ENCODE measurements at regions not wholly inside any gene's neighbourhood (a gene's known extent, or its start where the extent isn't known, plus 50 kb on each side); places are given as distances from the start of the nearest gene placed in this dataset.

GRCh38 chr1:79693441-79694114 is 687.0 kb upstream of the ADGRL4 start:
- Histone ChIP-seq H3K4me3 (ENCODE audit: low read depth in 1 of 5, low read length in 5 of 5) (no peak overlapping the region), H3K4me1 (ENCODE audit: control insufficient read depth in 5 of 5, insufficient read depth in 5 of 5, low read length in 5 of 5) (no peaks in the 10 kb centered on the region), H3K9me3 (ENCODE audit: control insufficient read depth in 5 of 5, low read length in 5 of 5) (no peaks in the 10 kb centered on the region), H3K36me3 (ENCODE audit: control insufficient read depth in 5 of 5, insufficient read depth in 5 of 5, low read length in 5 of 5) (no peaks in the 10 kb centered on the region), H3K27ac (ENCODE audit: low read depth, low read length) (no peak overlapping the region), H3K27me3 (ENCODE audit: control insufficient read depth in 5 of 5, insufficient read depth in 4 of 5, low read length in 5 of 5) (no peaks in the 10 kb centered on the region), H3K9ac (ENCODE audit: low read length in 5 of 5) (no peak overlapping the region)

GRCh38 chr1:79692519-79692918 is 686.0 kb upstream of the ADGRL4 start:
- no peaks in the 10 kb centered on the region for H3K27me3 ChIP-seq (ENCODE audit: control insufficient read depth in 5 of 5, insufficient read depth in 4 of 5, low read length in 5 of 5)
- H3K4me1 ChIP-seq (ENCODE audit: control insufficient read depth in 5 of 5, insufficient read depth in 5 of 5, low read length in 5 of 5), result no peaks in the 10 kb centered on the region
- H3K9ac ChIP-seq (ENCODE audit: low read length in 5 of 5), result no peak overlapping the region
- H3K4me3 ChIP-seq (ENCODE audit: low read depth in 1 of 5, low read length in 5 of 5), result no peak overlapping the region
- no peaks in the 10 kb centered on the region for H3K9me3 ChIP-seq (ENCODE audit: control insufficient read depth in 5 of 5, low read length in 5 of 5)
- no peak overlapping the region for H3K27ac ChIP-seq (ENCODE audit: low read depth, low read length)
- no peaks in the 10 kb centered on the region for H3K36me3 ChIP-seq (ENCODE audit: control insufficient read depth in 5 of 5, insufficient read depth in 5 of 5, low read length in 5 of 5)

DNA sequence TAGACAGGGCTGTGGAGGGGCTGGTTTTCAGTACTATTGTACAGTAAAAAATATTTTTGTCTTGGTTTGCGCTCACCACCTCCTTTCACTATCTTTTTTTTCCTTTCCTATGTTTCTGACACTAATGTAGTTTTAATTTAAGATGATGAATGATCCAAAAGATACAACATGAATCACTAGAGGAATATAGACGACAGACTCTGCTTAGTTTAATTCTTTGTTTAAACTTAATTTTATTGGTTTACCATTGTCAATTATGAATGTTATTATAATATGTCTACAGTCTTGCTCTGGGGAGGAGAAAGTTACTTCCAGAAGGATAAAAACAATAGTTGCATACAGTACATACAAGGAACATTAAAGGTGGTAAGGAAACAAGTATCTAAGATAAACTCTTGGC is 682.4 kb upstream of the ADGRL4 start:
- Histone ChIP-seq H3K4me3 (ENCODE audit: low read depth in 1 of 5, low read length in 5 of 5) (no peak overlapping the region), H3K36me3 (ENCODE audit: control insufficient read depth in 5 of 5, insufficient read depth in 5 of 5, low read length in 5 of 5) (no peaks in the 10 kb centered on the region), H3K9ac (ENCODE audit: low read length in 5 of 5) (no peak overlapping the region), H3K4me1 (ENCODE audit: control insufficient read depth in 5 of 5, insufficient read depth in 5 of 5, low read length in 5 of 5) (no peaks in the 10 kb centered on the region), H3K27me3 (ENCODE audit: control insufficient read depth in 5 of 5, insufficient read depth in 4 of 5, low read length in 5 of 5) (no peaks in the 10 kb centered on the region), H3K9me3 (ENCODE audit: control insufficient read depth in 5 of 5, low read length in 5 of 5) (no peaks in the 10 kb centered on the region), H3K27ac (ENCODE audit: low read depth, low read length) (no peak overlapping the region)

- Histone ChIP-seq H3K4me3 (ENCODE audit: low read depth in 1 of 5, low read length in 5 of 5) (no peak overlapping the region), H3K27ac (ENCODE audit: low read depth, low read length) (no peak overlapping the region), H3K36me3 (ENCODE audit: control insufficient read depth in 5 of 5, insufficient read depth in 5 of 5, low read length in 5 of 5) (no peaks in the 10 kb centered on the region), H3K9me3 (ENCODE audit: control insufficient read depth in 5 of 5, low read length in 5 of 5) (peaks cover 0 to 14% (median 6%) of the 10 kb centered on the region in 5 donors), H3K4me1 (ENCODE audit: control insufficient read depth in 5 of 5, insufficient read depth in 5 of 5, low read length in 5 of 5) (no peaks in the 10 kb centered on the region), H3K27me3 (ENCODE audit: control insufficient read depth in 5 of 5, insufficient read depth in 4 of 5, low read length in 5 of 5) (no peaks in the 10 kb centered on the region), H3K9ac (ENCODE audit: low read length in 5 of 5) (no peak overlapping the region)
Measured at GRCh38 chr1:79683420-79683819, 676.9 kb upstream of the ADGRL4 start.

DNA sequence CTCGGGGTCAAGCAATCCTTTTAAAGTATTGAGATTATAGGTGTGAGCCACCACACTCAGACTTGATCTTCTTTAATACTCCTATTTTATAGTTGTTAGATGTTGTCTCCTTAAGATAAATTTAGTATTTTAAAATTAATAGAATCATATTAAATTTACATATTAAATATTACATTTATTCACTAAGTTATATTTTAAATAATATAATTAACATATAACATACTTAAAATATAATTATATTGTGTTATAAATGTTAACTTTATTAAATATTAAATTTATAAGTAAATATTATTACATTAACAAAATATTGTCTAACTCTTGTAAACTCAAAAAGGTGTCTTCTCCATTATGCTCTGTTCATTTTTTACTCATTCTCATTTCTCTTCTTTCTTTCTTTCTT is 675.9 kb upstream of the ADGRL4 start:
- H3K4me3 ChIP-seq (ENCODE audit: low read depth in 1 of 5, low read length in 5 of 5), result no peak overlapping the region
- no peaks in the 10 kb centered on the region for H3K4me1 ChIP-seq (ENCODE audit: control insufficient read depth in 5 of 5, insufficient read depth in 5 of 5, low read length in 5 of 5)
- H3K27me3 ChIP-seq (ENCODE audit: control insufficient read depth in 5 of 5, insufficient read depth in 4 of 5, low read length in 5 of 5), result no peaks in the 10 kb centered on the region
- no peak overlapping the region for H3K27ac ChIP-seq (ENCODE audit: low read depth, low read length)
- no peaks in the 10 kb centered on the region for H3K36me3 ChIP-seq (ENCODE audit: control insufficient read depth in 5 of 5, insufficient read depth in 5 of 5, low read length in 5 of 5)
- no peak overlapping the region for H3K9ac ChIP-seq (ENCODE audit: low read length in 5 of 5)
- H3K9me3 ChIP-seq (ENCODE audit: control insufficient read depth in 5 of 5, low read length in 5 of 5), result peaks cover 0 to 14% (median 6%) of the 10 kb centered on the region in 5 donors

DNA sequence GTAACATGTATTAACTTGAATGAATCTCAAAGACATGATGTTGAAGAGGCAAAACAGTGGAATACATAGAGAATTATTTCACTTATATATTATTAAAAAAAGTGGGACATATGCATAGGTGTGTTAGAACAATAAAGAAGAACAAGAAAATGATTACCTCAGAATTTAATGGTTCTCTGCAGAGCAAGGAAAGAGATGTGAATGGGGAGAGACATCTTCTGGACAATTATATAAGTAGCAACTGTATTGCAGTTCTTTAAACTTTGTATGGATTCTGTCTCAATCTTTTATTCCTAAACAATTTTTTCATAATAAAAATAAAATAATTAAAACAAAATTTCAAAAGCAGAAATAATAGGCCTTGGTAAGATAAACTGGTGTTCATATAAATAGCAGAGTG is 674.9 kb upstream of the ADGRL4 start:
- Histone ChIP-seq H3K9me3 (ENCODE audit: control insufficient read depth in 5 of 5, low read length in 5 of 5) (peaks cover 0 to 14% (median 6%) of the 10 kb centered on the region in 5 donors), H3K9ac (ENCODE audit: low read length in 5 of 5) (no peak overlapping the region)

GRCh38 chr1:79679916-79680315 is 673.4 kb upstream of the ADGRL4 start:
- peaks cover 0 to 14% (median 6%) of the 10 kb centered on the region in 5 donors for H3K9me3 ChIP-seq (ENCODE audit: control insufficient read depth in 5 of 5, low read length in 5 of 5)
- no peak overlapping the region for H3K4me3 ChIP-seq (ENCODE audit: low read depth in 1 of 5, low read length in 5 of 5)
- no peak overlapping the region for H3K9ac ChIP-seq (ENCODE audit: low read length in 5 of 5)
- no peak overlapping the region for H3K27ac ChIP-seq (ENCODE audit: low read depth, low read length)
- no peaks in the 10 kb centered on the region for H3K36me3 ChIP-seq (ENCODE audit: control insufficient read depth in 5 of 5, insufficient read depth in 5 of 5, low read length in 5 of 5)
- no peaks in the 10 kb centered on the region for H3K4me1 ChIP-seq (ENCODE audit: control insufficient read depth in 5 of 5, insufficient read depth in 5 of 5, low read length in 5 of 5)
- H3K27me3 ChIP-seq (ENCODE audit: control insufficient read depth in 5 of 5, insufficient read depth in 4 of 5, low read length in 5 of 5), result no peaks in the 10 kb centered on the region

More for the DNA sequence above, 674.9 kb upstream of the ADGRL4 start:
- Histone ChIP-seq H3K4me3 (ENCODE audit: low read depth in 1 of 5, low read length in 5 of 5) (no peak overlapping the region), H3K27me3 (ENCODE audit: control insufficient read depth in 5 of 5, insufficient read depth in 4 of 5, low read length in 5 of 5) (no peaks in the 10 kb centered on the region), H3K4me1 (ENCODE audit: control insufficient read depth in 5 of 5, insufficient read depth in 5 of 5, low read length in 5 of 5) (no peaks in the 10 kb centered on the region), H3K36me3 (ENCODE audit: control insufficient read depth in 5 of 5, insufficient read depth in 5 of 5, low read length in 5 of 5) (no peaks in the 10 kb centered on the region), H3K27ac (ENCODE audit: low read depth, low read length) (no peak overlapping the region)

- H3K27ac ChIP-seq (ENCODE audit: low read depth, low read length), result no peak overlapping the region
- H3K4me3 ChIP-seq (ENCODE audit: low read depth in 1 of 5, low read length in 5 of 5), result no peak overlapping the region
- H3K27me3 ChIP-seq (ENCODE audit: control insufficient read depth in 5 of 5, insufficient read depth in 4 of 5, low read length in 5 of 5), result no peaks in the 10 kb centered on the region
- no peak overlapping the region for H3K9ac ChIP-seq (ENCODE audit: low read length in 5 of 5)
- H3K4me1 ChIP-seq (ENCODE audit: control insufficient read depth in 5 of 5, insufficient read depth in 5 of 5, low read length in 5 of 5), result no peaks in the 10 kb centered on the region
- H3K9me3 ChIP-seq (ENCODE audit: control insufficient read depth in 5 of 5, low read length in 5 of 5), result peaks cover 0 to 4% (median 0%) of the 10 kb centered on the region in 5 donors
- no peaks in the 10 kb centered on the region for H3K36me3 ChIP-seq (ENCODE audit: control insufficient read depth in 5 of 5, insufficient read depth in 5 of 5, low read length in 5 of 5)
Measured at GRCh38 chr1:79667848-79668696, 661.5 kb upstream of the ADGRL4 start.

DNA sequence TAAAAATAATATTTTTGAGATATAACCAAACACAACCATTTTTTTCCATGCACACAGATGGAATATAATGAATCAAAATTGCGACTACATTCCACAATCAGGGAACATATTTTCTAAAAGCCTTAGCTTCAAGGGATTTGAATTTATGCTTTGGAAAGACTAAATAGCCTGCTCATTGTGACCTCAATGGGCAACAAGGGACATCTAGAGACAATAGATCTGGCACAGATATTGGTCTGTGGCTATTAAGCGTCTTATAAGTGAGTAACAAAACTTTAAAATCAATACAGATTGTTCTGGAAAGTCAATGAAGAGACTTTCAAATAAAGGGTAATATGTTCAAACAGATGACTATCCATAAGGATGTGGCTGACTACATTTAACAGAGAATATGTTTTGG is 660.6 kb upstream of the ADGRL4 start:
- H3K4me1 ChIP-seq (ENCODE audit: control insufficient read depth in 5 of 5, insufficient read depth in 5 of 5, low read length in 5 of 5), result no peaks in the 10 kb centered on the region
- H3K36me3 ChIP-seq (ENCODE audit: control insufficient read depth in 5 of 5, insufficient read depth in 5 of 5, low read length in 5 of 5), result no peaks in the 10 kb centered on the region
- H3K9ac ChIP-seq (ENCODE audit: low read length in 5 of 5), result no peak overlapping the region
- no peaks in the 10 kb centered on the region for H3K27me3 ChIP-seq (ENCODE audit: control insufficient read depth in 5 of 5, insufficient read depth in 4 of 5, low read length in 5 of 5)
- no peak overlapping the region for H3K4me3 ChIP-seq (ENCODE audit: low read depth in 1 of 5, low read length in 5 of 5)
- H3K27ac ChIP-seq (ENCODE audit: low read depth, low read length), result no peak overlapping the region
- H3K9me3 ChIP-seq (ENCODE audit: control insufficient read depth in 5 of 5, low read length in 5 of 5), result peaks cover 0 to 4% (median 0%) of the 10 kb centered on the region in 5 donors

- no peaks in the 10 kb centered on the region for H3K4me1 ChIP-seq (ENCODE audit: control insufficient read depth in 5 of 5, insufficient read depth in 5 of 5, low read length in 5 of 5)
- no peaks in the 10 kb centered on the region for H3K27me3 ChIP-seq (ENCODE audit: control insufficient read depth in 5 of 5, insufficient read depth in 4 of 5, low read length in 5 of 5)
- H3K9me3 ChIP-seq (ENCODE audit: control insufficient read depth in 5 of 5, low read length in 5 of 5), result peaks cover 0 to 4% (median 0%) of the 10 kb centered on the region in 5 donors
- H3K9ac ChIP-seq (ENCODE audit: low read length in 5 of 5), result no peak overlapping the region
- no peaks in the 10 kb centered on the region for H3K36me3 ChIP-seq (ENCODE audit: control insufficient read depth in 5 of 5, insufficient read depth in 5 of 5, low read length in 5 of 5)
- no peak overlapping the region for H3K27ac ChIP-seq (ENCODE audit: low read depth, low read length)
- no peak overlapping the region for H3K4me3 ChIP-seq (ENCODE audit: low read depth in 1 of 5, low read length in 5 of 5)
Measured at GRCh38 chr1:79663916-79664315, 657.4 kb upstream of the ADGRL4 start.
